HG03457 (cell line): ENCODE measurements at regions not wholly inside any gene's neighbourhood (a gene's known extent, or its start where the extent isn't known, plus 50 kb on each side); places are given as distances from the start of the nearest gene placed in this dataset.

Experiments used
- ATAC-seq: cut with Tn5 transposase; IDR thresholded peaks from one replicate; pipeline ENCODE4 v1.9.1; 2021; ENCODE audit warnings: moderate number of reproducible peaks; ENCODE audit not compliant: unreplicated experiment

DNA sequence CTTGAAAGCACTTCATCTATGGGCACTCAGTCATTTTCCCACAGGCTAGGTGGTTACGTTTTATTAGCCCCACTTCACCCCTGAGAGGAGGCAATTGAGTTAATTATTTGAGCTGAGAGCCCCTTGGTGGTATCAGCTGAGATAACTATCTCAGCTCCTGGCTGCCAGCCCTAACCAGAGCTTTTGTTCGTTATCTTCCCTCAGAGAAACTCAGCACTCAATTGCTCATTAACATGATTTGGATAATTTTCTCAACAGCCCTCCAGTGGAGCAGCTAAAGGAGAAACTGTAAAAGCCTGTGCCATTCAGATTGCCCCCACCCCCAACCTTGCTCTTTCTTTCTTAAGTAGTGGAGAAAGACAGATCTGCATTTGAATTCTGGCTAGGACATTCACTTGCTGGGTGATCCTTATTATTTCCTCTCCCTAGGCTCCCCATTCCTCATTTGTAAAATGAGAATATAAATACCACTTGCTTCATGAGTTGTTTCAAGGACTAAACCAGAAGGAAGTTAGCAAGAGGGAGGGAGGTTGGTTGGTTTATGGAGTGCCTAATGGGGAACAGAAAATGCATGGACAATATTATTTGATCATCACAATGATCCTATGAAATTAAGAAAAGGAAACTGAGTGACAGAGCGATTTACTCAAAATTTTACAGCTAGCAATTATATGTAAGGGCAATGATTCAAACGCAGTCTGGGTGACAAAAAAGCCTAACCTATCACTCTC lies 218.7 kb upstream of the FGGY start:
- ATAC-seq = no peak

DNA sequence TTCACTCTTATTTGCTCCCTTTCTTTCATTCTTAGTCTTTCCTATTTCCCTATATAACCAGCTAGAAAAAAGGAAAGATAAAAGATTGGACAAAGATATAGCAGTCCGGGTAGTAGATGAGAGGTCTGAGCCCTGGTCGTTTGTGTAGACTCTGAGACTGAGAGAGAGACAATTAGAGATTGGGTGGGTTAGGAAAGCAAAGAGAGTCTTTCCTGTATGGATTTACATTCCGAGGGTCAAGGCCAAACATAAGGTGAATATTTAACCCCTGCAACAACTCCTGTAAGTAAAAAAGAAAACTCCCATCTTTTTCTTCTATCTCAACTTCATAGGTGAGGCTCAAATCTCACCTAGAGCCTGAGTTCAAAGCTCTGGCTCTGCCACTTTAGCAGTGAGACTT lies 218.0 kb upstream of the FGGY start:
- ATAC-seq = no peak

DNA sequence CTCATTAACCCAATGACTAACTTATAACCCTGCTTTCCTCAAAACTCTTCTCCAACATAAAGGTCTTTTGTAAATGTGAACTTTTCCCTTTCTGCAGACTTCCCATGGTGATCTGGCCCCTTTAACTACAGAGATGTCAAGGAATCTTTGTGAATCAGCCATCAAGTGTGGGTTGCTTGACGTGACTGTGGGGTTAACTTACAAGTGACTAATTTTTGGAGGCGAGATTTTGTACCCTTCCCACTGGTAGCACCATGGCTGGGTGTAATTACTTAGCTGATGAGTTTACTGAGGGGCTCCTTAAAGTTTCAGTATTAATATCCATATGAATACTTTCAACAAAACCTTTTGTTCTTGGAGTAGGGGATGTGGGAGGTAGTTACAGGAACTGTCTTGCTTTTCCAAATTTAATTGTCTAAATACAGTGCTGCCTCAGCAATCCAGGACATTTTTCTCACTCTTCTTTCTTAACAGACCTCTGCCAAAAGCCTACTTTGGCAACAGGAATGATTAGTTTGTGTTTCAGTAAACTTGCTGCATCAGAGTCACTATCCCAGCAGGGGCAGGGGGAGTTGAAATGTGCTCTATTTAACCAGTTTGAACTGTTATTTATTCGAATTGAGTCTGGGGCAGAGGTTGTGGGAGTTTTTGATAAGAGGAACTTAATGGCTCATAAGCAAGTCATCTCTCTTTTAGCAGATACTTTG lies 217.3 kb upstream of the FGGY start:
- ATAC-seq = no peak

DNA sequence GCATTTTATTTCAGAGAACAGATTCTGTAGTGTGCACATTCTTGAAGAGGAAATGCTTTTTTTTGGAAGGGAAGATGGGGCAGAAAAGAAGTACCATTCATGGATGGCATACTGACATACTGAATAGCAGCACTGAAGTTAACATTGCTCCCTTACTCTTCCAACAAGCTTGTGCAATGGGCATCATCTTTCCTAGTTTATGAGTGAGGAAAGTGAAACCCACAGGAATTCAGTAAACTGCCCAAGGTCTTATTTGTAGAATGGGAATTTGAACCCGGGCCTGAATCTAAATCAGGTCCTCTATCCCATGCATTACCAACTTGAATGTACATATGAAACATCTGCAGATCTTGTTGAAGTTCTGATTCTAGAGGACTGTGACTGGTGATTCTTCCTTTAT lies 215.7 kb upstream of the FGGY start:
- no peak for ATAC-seq

DNA sequence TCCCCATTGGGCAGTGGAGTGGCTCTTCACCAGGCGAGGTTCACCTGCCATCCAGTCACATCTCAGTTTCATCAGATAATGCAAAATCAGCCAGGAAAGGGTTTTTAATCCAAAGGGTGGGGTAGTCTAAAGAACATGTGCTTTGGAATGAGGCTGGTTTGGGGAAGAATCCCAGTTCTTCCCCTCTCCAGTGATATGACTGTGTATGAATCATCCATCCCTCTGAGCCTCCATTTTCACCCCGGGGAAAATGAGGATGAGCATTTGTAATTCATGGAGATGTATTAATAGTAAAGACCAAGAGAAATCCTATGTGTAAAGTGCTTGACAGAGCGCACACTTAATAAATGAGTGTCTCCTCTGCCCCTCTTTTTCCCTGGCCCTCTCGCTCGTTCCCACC lies 215.1 kb upstream of the FGGY start:
- no peak for ATAC-seq

DNA sequence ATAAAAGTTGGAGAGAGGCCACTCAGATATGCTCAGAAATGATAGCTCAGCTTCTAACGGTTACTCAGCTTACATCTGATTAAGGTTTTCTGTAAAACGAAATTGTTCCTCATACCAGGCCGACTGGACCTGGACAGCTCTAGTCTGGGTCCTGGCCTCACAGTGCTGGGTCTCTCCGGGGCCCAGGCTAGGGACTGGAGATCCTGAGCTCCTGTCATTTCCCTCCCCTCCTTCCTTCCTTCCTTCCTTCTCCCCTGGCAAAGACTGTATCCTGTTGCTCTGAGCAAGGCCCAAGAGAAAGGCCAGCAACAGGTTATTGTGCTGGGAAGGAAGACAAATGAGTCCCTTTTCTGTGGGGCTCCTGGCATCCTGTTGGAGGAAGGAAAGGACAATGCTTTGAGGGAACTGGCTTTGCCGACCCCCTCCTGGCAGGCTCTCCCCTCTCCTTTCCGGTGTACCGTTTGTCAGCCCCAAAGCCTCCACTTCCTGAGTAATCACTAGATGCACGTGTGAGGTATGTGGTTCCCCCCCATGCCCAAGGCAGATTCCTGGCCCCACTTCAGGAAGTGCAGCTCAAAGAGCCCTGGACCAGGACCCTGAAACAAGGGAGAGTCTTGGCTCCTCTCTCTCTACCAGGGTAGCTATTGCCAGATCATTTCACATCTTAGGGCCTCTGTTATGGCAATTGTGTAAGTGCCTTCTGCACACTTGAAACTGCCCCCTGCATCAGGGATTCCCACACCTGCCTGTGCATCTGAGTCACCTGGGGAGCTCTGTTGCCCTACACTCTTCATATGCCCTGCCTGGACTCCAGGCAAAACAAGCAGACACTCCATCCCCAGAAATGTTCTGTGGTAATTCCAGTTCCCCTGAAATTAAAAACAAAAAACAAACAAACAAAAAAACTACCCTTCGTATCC lies 212.7 kb upstream of the FGGY start:
- ATAC-seq = no peak

DNA sequence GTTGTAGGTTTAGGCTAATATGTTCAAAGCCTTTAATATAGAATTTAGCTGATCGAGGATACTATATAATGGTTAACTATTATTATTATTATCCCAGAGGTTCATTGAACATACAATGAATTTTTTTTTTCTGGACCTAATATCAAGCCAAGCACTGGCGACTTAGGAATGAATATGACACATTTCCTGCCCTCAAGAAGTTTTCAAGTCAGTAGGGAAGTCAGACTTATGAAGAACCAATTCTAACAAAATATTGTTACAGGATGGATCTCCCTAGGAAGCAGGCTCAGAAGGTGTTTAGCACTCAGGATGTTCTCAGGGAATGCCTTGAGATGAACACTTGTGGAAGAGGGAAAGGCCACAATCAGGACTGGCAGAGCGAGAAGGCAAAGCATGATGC lies 211.8 kb upstream of the FGGY start:
- no peak for ATAC-seq

DNA sequence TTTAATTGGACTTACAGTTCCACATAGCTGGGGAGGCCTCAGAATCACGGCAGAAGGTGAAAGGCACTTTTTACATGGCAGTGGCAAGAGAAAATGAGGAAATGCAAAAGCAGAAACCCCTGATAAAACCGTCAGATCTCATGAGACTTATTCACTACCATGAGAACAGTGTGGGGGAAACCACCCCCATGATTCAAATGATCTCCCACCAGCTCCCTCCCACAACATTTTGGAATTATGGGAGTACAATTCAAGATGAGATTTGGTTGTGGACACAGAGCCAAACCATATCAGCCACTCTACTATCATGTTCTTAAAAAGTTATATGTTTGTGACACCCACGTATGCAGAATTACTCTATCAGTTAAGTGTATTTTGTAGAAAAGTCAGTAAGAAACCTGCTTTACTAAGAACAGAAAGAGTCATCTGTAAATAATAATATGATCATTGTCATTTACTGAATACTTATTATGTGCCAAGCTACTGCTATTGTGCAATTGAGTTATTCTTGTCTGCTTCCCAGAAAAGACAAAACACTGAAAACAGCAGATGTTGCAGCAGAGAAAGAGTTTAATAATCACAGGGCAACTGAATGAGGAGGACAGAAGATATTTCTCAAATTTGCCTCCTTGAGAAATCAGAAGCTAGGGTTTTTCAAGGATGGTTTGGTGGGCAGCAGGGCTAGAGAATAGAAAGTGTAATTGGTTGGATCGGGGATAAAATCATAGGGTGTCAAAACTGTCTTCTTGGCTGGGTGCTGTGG lies 207.7 kb upstream of the FGGY start:
- no peak for ATAC-seq

DNA sequence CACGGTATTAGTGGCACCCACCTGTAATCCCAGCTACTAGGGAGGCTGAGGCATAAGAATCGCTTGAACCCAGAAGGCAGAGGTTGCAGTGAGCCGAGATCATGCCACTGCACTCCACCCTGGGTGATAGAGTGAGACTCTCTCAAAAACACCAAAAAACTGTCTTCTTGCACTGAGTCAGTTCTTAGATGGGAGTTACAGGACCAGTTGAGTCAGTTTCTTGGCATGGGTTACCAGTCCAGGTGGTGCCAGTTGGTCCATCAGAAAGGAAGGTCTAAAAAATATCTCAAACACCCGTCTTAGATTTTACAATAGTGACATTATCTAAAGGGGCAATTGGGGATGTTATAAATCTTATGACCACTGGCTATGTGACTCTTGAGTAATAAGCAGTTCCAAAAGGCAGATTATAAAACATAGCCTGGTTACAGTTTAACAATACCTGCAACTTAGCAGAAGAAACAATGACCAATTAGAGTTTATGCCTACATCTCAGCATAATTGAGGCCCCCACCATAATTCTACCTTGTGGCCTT lies 206.9 kb upstream of the FGGY start:
- no peak for ATAC-seq

DNA sequence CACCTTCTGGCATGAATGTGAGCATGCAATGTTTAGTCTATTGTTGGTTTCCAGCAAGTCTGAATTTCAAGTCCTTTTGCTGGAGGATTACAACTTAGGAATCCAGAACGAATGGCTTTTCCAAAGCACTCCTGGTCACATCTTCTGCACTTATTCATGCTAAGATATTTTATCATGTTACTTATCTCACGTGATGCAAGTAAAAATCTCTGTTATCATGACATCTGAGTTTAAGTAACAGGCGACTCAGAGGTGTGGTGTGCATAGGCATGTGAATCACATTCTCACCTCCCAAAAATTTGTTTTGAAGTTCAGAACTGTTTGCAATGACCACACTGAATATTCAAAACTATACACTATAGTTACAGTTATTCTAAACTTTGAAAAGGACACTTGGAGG lies 204.8 kb upstream of the FGGY start:
- ATAC-seq = no peak

DNA sequence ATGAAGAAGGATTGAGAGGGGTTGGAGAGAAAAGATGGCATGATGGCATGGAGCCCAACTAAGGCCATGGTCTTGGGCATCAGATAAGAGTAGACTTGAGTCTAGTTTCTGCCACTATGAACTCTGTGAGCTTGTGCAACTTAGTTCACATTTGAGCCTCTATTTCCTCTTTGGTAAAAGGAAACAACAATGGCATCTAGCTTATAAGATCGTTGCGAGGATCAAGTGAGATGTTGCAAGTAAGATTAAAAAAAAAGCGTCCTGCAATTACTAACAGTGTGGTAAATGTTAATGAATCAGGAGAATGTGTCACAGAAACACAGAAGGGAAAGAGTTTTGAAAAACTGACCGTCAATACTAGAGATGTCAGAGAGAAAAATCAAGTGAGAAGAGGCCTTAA lies 202.9 kb upstream of the FGGY start:
- ATAC-seq = no peak

DNA sequence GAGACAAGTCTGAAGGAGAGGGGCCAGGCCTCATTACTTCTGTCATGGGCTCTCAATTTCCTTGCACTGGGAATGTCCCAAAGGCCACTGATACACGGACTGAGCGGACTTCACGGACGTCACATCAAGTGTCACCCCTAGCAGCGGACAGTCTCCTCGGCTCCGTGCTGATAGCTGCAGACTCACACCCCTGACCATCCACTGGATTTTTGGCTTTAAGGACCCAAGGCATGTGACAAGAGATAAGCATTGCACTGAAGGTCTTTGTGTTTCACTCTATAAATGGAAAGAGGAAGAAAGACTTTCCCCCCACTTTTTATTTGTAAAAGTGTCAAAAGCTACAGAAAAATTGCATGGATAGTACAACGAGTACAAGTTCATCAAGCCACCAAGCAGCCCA lies 200.4 kb upstream of the FGGY start:
- no peak for ATAC-seq

DNA sequence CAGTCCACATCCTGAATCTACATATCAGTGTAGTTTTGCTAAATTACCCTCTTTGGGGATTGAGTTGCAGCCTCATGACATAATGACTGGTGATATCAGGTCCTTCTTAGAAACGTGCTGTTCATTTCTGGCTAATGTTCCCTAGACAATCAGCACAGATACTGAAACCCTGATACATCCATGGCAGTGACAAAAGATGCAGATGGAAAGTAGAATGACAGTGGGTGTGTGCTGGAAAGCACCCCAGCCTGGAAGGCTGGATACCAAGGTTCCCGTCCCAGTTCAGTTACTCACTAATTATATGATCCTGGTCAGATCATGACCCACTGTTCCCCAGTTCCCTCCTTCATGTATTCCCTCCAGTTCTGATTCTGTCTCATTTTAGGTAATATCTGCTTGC lies 198.2 kb upstream of the FGGY start:
- ATAC-seq = no peak

DNA sequence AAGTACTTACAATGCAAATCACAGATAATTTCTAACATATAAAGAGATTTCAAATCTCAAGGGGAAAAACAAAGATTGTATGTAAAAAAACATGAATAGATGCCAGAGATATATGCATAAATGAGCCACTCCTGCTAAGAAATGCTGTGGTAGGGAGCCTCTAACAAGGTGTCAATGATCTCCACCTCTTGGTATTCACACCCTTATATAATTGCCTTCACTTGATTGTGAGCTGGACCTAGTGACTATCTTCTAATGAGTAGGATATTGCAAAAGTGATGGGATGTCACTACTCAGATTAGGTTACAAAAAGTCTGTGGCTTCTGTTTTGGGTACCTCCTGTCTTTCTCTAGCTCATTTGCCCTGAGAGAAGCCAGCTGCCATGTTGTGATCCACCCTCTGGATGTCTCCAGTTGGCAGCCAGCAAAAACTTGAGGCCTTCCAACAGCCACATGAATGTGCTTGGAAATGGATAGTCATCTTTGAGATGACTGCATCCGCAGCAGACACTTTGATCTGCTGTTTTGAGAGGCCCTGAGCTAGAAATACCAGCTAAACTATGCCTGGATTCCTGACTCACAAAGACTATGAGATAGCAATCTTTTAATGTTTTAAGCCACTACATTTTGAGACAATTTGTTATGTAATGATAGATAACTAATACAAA lies 196.1 kb upstream of the FGGY start:
- no peak for ATAC-seq

DNA sequence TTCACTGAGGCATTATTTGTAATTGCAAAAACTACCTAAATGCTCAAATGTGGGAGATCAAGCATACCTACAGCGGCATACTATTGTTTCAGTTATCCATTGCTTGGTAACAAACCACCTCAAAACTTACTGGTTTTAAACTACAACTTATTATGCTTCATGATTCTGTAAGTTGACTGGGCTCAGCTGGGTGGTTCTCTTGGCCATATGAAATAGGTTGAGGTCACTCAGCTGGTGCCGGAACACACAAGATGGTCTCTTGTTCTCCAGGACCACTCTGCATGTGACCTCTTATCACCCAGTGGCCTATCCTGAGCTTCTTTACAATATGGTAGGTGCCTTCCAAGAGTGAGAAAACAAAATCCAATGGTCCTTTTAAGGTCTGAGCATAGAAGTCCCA lies 195.4 kb upstream of the FGGY start:
- ATAC-seq = no peak

DNA sequence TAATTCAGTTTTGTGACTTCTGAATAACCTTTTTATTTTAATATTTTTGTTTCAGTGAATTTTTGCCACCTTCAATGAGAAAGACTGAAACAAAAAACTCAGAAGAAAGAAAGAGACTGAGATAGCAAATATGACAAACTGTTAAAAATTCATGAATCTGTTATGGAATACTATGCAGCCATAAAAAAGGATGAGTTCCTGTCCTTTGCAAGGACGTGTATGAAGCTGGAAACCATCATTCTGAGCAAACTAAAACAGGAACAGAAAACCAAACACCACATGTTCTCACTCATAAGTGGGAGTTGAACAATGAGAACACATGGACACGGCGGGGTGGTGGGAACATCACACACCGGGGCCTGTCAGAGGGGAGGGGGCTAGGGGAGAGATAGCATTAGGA lies 193.4 kb upstream of the FGGY start:
- ATAC-seq = no peak

DNA sequence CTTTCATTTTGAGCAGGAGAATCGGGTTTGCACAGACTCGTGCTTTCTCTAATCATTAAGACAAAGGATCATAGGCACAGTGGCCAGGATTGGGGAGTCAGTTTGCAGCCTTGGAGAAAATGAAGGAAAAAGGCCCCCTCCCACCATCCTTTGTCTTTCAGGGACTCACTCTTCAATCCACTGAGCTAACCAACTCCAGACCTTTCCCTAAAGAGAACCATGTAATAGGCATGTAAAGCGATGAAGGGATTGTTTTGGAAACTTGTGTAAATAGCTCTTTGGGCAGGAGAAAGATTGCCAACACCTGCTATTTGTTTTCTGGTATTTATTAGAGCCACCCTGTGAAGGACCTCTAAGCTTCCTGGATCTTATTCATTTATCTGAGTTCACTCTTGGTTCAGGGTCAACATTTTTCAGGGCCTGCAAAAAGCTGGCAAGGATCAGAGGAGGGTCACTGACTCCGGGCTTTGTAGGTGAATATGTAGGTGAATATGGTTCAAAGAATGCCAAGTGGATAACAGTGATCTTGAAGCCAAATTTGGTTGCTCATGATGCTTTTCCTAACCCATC lies 192.6 kb upstream of the FGGY start:
- no peak for ATAC-seq

DNA sequence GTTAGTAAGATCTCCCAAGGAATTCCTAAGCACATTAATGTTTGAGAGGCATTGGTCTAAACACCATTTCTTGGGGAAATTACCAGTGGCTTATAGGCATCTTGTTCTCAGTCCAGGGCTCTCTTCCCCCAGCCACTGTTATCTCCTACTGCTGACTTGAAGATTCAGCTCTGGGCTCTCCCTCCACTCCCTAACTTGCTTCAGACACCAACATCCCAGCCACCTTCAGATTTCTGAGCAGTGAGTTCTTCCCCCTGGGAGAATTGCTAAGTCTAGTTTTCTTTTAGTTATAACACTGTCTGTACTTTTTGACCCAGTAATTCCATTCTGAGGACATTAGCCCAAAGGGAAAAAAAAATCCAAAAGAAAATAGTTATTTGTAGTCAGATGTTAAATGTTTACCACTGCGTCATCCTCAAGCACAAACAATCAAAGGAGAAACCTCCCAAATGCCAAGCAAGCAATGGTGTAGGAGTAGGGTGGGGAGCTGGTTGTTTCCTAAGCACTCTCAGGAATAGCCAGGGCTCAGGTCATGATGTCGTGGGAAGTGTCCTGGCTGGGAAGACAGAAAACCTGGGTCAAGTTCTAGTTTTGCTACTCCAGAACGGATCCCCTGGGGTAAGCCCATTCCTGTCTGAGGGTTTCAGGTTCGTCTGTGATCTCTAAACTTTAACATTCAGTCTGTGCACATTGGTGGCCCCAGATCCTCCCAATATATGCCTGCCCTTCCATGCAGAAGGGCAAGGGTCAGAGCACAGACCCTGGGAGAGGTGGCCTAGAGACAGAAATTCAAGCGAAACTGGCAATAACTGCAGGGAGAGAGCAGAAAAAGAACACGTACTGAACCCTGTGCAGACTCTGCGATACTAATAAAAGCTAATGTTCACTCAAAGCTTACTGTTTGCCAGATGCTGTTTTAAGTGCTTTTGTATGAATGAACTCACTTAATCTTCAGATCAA lies 191.1 kb upstream of the FGGY start:
- no peak for ATAC-seq

DNA sequence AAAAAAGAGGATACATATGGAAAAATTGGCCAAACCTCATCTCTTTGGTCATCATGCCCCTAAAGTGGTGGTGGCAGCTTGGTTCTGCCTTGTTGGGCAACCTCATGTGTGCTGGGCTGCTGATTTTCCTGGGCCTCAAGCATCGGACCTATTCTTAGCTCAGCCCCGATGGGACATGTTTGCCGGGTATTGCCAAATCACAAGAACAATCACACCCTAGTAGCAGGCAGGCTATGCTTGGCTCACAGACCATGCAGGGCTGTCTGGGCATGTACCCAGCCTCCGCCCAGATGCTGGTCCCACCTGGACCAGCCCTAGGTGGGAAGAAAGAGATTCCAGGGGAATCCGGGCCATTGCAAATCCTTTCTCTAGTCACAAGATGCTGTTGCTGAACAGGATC lies 189.4 kb upstream of the FGGY start:
- no peak for ATAC-seq
